Stomach (tissue), 4 donors: ENCODE measurements at regions not wholly inside any gene's neighbourhood (a gene's known extent, or its start where the extent isn't known, plus 50 kb on each side); places are given as distances from the start of the nearest gene placed in this dataset.

Source experiments
- EP300 ChIP-seq: sonication (generic); formaldehyde crosslinking; IDR thresholded peaks from one replicate; pipeline ENCODE4 v1.6.1; 2017; ENCODE audit warnings: antibody characterized with exemption
- POLR2A ChIP-seq, 4 donors: fragments of 450-650 bp; IDR thresholded peaks; one replicate each; pipeline ENCODE4 v1.6.1; 2016; ENCODE audit warnings: antibody characterized with exemption in 4 of 4, control low read depth in 2 of 4, mild to moderate bottlenecking in 1 of 4, moderate library complexity in 1 of 4
- POLR2AphosphoS5 ChIP-seq, 3 donors: sonication (generic); formaldehyde crosslinking; IDR thresholded peaks; one replicate each; pipeline ENCODE4 v1.6.1; 2016; ENCODE audit warnings: antibody characterized with exemption in 3 of 3
- TF ChIP-seq, protein P1 (sequence below), 7 experiments: fragments of 450-650 bp in 4 of 7; fragments of 200-600 bp in 3 of 7; sonication (generic) in 3 of 7; IDR thresholded peaks; one replicate each; pipeline ENCODE4 v1.5.1; 2016 to 2019; ENCODE audit warnings: antibody characterized with exemption in 7 of 7, control low read depth in 2 of 7, mild to moderate bottlenecking in 1 of 7

- TF ChIP-seq, protein P1, sequence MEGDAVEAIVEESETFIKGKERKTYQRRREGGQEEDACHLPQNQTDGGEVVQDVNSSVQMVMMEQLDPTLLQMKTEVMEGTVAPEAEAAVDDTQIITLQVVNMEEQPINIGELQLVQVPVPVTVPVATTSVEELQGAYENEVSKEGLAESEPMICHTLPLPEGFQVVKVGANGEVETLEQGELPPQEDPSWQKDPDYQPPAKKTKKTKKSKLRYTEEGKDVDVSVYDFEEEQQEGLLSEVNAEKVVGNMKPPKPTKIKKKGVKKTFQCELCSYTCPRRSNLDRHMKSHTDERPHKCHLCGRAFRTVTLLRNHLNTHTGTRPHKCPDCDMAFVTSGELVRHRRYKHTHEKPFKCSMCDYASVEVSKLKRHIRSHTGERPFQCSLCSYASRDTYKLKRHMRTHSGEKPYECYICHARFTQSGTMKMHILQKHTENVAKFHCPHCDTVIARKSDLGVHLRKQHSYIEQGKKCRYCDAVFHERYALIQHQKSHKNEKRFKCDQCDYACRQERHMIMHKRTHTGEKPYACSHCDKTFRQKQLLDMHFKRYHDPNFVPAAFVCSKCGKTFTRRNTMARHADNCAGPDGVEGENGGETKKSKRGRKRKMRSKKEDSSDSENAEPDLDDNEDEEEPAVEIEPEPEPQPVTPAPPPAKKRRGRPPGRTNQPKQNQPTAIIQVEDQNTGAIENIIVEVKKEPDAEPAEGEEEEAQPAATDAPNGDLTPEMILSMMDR (IDR thresholded peaks at IDR 0.05), result no peak
- TF ChIP-seq POLR2A (IDR thresholded peaks at IDR 0.05), result no peak
- TF ChIP-seq EP300, result no peak
- no peak for TF ChIP-seq POLR2AphosphoS5 (IDR thresholded peaks at IDR 0.05)
These were observed 3881.0 kb downstream of the SRGAP2C start for GRCh38 chr1:125065821-125066180.
